ENCODE measurements at regions not wholly inside any gene's neighbourhood (a gene's known extent, or its start where the extent isn't known, plus 50 kb on each side); places are given as distances from the start of the nearest gene placed in this dataset.

- H3K4me1 Mint-ChIP-seq, result peaks cover 2 to 8% of the 10 kb centered on the region in 2 experiments; a peak in 1 of 4 replicates
- Histone ChIP-seq H3K79me1 (ENCODE audit: insufficient read depth, low read depth, low read length, poor library complexity, severe bottlenecking) (no peaks in the 10 kb centered on the region), H3K18ac (ENCODE audit: insufficient read length, low read depth, low read length) (no peak overlapping the region), H2BK5ac (ENCODE audit: insufficient read length, low read length) (no peak overlapping the region), H2BK12ac (ENCODE audit: insufficient read length, low read depth, low read length) (no peak overlapping the region), H3K14ac (ENCODE audit: insufficient read depth, low read length) (no peak overlapping the region), H3K4ac (ENCODE audit: low read depth, low read length) (no peak overlapping the region), H2AFZ (ENCODE audit: low read length) (no peak overlapping the region), H3K9ac (ENCODE audit: extremely low read depth, insufficient read length, low read length) (no peak overlapping the region), H4K5ac (ENCODE audit: insufficient read length, low read depth, low read length) (no peak overlapping the region), H3K23ac (ENCODE audit: insufficient read length, low read depth, low read length) (no peak overlapping the region), H3T11ph (ENCODE audit: low read length) (no peak overlapping the region), H3K56ac (ENCODE audit: insufficient read length, low read depth, low read length) (no peak overlapping the region), H4K91ac (ENCODE audit: insufficient read length, low read depth, low read length) (no peak overlapping the region), H4K20me1 (ENCODE audit: control insufficient read depth, insufficient read depth, insufficient read length) (no peaks in the 10 kb centered on the region), H3K27ac (ENCODE audit: insufficient read length, low read depth, low read length) (no peak overlapping the region), H3K9me3 (ENCODE audit: control insufficient read depth, low read depth, low read length) (no peaks in the 10 kb centered on the region), H3K4me2 (ENCODE audit: insufficient read depth, insufficient read length, low read length) (no peak overlapping the region), H2AK5ac (ENCODE audit: insufficient read length, low read length) (no peak overlapping the region), H3K23me2 (ENCODE audit: insufficient read length, low read depth, low read length, poor library complexity, severe bottlenecking) (no peaks in the 10 kb centered on the region), H2BK15ac (ENCODE audit: low read depth, low read length) (no peak overlapping the region), H4K8ac (replicated peaks; ENCODE audit: insufficient read length, low read depth, low read length) (no peak overlapping the region), H2BK120ac (ENCODE audit: low read depth, low read length, poor library complexity, severe bottlenecking) (no peak overlapping the region), H3K79me2 (ENCODE audit: insufficient read depth, low read length) (no peaks in the 10 kb centered on the region), H3K27me3 (ENCODE audit: insufficient read depth, low read length) (no peaks in the 10 kb centered on the region), H3K4me1 (ENCODE audit: insufficient read depth, low read length) (no peaks in the 10 kb centered on the region), H2BK20ac (ENCODE audit: low read depth, low read length, poor library complexity, severe bottlenecking) (no peak overlapping the region)
- no CpG with 5 or more reads among the region's 2 CpGs for WGBS (ENCODE audit: extremely low coverage, insufficient read length, low lambda C conversion rate)
- peak; percentile 4 for DNase-seq
- H3K4me3 Mint-ChIP-seq, result no peak overlapping the region
- H3K27ac Mint-ChIP-seq, result no peak overlapping the region
- peaks cover 4 to 14% of the 10 kb centered on the region in 2 experiments; a peak in 4 of 5 replicates for H3K9me3 Mint-ChIP-seq
- peaks cover 0 to 5% (median 2%) of the 10 kb centered on the region in 3 experiments; a peak in 3 of 7 replicates for H3K36me3 Mint-ChIP-seq (ENCODE audit: insufficient read depth in 1 of 3, low read depth in 3 of 3)
- TF ChIP-seq CTCF (conservative IDR thresholded peaks at IDR 0.05), result no peak
- peaks cover 6% of the 10 kb centered on the region for H3K27me3 Mint-ChIP-seq (ENCODE audit: low read depth)
Observed at GRCh38 chr3:194885766-194886165, 200.1 kb downstream of the FAM43A start.
